Nephron progenitor cell (in vitro differentiated cells): ENCODE measurements at regions not wholly inside any gene's neighbourhood (a gene's known extent, or its start where the extent isn't known, plus 50 kb on each side); places are given as distances from the start of the nearest gene placed in this dataset.
"Not testable (repeated sequence)": the region's sequence is repeated elsewhere in the genome, so short reads cannot be mapped to it uniquely, and the experiment has no call there.

Source experiments
- DNase-seq: peaks from one replicate; pipeline ENCODE4 v3.0.0; 2021
- H3K27ac Mint-ChIP-seq: 2 replicates; pipeline ENCODE4 v1.8.0; 2021; ENCODE audit warnings: mild to moderate bottlenecking, moderate library complexity, mixed read lengths
- H3K27me3 Mint-ChIP-seq: 2 replicates; pipeline ENCODE4 v1.8.0; 2021; ENCODE audit warnings: mild to moderate bottlenecking, low read depth, mixed read lengths; ENCODE audit not compliant: poor library complexity
- H3K36me3 Mint-ChIP-seq: 2 replicates; pipeline ENCODE4 v1.8.0; 2021; ENCODE audit warnings: low read depth, mixed read lengths
- H3K4me1 Mint-ChIP-seq: 2 replicates; pipeline ENCODE4 v1.8.0; 2021; ENCODE audit warnings: mixed read lengths
- H3K4me3 Mint-ChIP-seq: 2 replicates; pipeline ENCODE4 v1.8.0; 2021; ENCODE audit warnings: mild to moderate bottlenecking, moderate library complexity, mixed read lengths
- H3K9me3 Mint-ChIP-seq: 2 replicates; pipeline ENCODE4 v1.8.0; 2021; ENCODE audit warnings: mild to moderate bottlenecking, moderate library complexity, mixed read lengths
- CTCF ChIP-seq: fragments of 200-600 bp; sonication (generic); IDR thresholded peaks from 2 replicates; pipeline ENCODE4 v1.5.0; 2021; ENCODE audit warnings: antibody characterized with exemption

DNA sequence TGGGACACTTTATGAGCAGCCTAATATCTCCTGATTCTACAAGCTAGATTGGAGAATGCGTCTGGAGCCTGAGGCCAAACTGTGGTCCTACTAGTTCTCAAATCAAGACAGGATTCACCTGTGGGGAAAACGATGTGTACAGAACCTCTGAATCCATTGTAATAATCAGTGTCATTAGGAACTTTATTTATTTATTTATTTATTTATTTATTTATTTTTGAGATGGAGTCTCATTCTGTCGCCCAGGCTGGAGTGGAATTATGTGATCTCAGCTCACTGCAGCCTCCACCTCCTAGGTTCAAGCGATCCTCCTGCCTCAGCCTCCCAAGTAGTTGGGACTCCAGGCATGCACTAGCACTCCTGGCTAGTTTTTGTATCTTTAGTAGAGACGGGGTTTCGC is 52.6 kb upstream of the KIF26B start:
- H3K36me3 Mint-ChIP-seq, result peaks cover 29% of the 10 kb centered on the region
- H3K9me3 Mint-ChIP-seq, result peaks cover 18% of the 10 kb centered on the region
- not testable (repeated sequence) for H3K27me3 Mint-ChIP-seq, H3K4me3 Mint-ChIP-seq, H3K4me1 Mint-ChIP-seq, H3K27ac Mint-ChIP-seq, DNase-seq

GRCh38 chr1:245099401-245099800 is 55.4 kb upstream of the KIF26B start:
- Mint-ChIP-seq H3K27ac (no peak overlapping the region), H3K9me3 (peaks cover 8% of the 10 kb centered on the region), H3K4me3 (no peak overlapping the region), H3K36me3 (peaks cover 21% of the 10 kb centered on the region), H3K4me1 (peaks cover 10% of the 10 kb centered on the region), H3K27me3 (no peaks in the 10 kb centered on the region)
- DNase-seq, result no peak
- TF ChIP-seq CTCF, result no peak

DNA sequence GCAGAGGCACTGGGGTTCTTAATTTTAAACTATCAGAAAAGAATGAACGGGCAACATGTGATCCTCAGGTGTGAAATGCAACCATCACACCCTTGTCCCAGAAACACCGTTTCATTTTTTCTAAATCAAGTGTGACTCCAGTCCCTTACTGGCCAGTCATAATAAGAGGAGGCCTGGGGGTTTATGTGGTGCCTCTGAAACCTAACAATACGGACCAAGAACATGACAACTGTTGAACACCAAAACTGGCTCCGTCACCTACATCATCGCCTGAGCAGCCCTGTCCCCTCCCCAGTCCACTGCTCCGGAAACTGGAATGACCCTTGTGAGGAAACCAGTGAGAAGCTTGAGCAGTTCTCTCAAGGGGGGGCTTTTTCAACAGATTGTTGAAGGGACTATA is 55.9 kb upstream of the KIF26B start:
- no peak overlapping the region for H3K4me3 Mint-ChIP-seq
- TF ChIP-seq CTCF, result no peak
- DNase-seq, result no peak
- peaks cover 10% of the 10 kb centered on the region for H3K4me1 Mint-ChIP-seq
- H3K27ac Mint-ChIP-seq, result no peak overlapping the region
- H3K9me3 Mint-ChIP-seq, result peaks cover 5% of the 10 kb centered on the region
- H3K36me3 Mint-ChIP-seq, result peaks cover 19% of the 10 kb centered on the region
- no peaks in the 10 kb centered on the region for H3K27me3 Mint-ChIP-seq

DNA sequence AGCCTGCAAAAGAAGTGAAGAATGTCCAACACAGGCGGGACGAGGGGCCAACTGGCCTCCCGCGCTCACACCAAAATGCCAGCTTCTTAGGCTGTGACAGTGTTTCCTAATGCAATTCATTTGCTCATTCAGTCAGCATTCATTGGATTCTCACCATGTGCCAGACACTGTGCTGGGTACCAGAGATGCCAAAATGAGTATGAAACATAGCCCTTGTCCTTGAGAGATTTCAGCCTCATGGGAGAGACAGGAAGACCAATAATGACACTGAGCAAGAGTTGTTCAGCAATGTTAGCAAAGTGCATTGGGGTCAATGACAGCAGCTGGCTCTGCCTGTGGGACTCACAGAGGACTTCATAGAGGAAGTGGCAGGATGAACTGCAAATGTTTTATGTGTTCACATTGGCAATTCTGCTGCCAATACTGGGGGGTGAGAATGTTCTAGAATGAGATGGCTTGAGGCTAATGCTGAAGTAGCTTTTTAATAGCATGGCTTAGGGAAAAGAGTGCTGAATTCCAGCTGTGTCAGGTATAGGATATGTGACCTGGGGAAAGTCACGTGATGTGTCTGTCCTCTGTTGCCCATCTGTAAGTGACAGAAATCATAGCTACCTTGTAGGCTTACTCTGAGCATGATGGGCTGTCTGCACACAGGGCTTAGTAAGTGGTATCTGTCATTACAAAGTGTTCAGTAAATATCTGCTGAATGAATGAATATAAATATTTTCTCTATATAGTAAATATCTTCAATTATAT is 58.3 kb upstream of the KIF26B start:
- Mint-ChIP-seq H3K4me1 (peaks cover 10% of the 10 kb centered on the region), H3K4me3 (no peak overlapping the region), H3K9me3 (no peaks in the 10 kb centered on the region), H3K27ac (no peak overlapping the region), H3K27me3 (no peaks in the 10 kb centered on the region), H3K36me3 (peaks cover 15% of the 10 kb centered on the region)
- no peak for DNase-seq
- TF ChIP-seq CTCF, result no peak

DNA sequence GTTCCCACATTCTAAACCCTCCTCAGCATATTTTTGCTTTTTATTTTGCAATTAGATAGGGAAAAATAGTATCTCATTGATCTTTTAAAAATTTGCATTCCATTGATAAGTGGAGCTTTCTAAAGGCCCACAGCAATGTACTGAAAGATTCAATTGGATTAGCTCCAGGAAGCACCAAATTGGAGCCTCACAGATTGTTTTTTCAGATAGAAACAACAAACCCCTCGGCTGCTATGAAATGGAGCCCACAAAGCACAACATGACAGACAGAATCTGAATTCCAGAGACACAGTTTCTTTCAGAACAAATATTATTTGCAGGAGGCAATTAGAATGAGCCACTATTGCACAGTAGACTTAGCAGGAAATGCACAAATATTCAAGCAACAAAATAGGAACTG is 58.9 kb upstream of the KIF26B start:
- H3K27ac Mint-ChIP-seq, result no peak overlapping the region
- no peaks in the 10 kb centered on the region for H3K9me3 Mint-ChIP-seq
- peaks cover 11% of the 10 kb centered on the region for H3K36me3 Mint-ChIP-seq
- H3K4me1 Mint-ChIP-seq, result peaks cover 10% of the 10 kb centered on the region
- no peak for TF ChIP-seq CTCF
- H3K4me3 Mint-ChIP-seq, result no peak overlapping the region
- H3K27me3 Mint-ChIP-seq, result no peaks in the 10 kb centered on the region
- DNase-seq, result no peak

- no peak for TF ChIP-seq CTCF
- Mint-ChIP-seq H3K36me3 (peaks cover 11% of the 10 kb centered on the region), H3K9me3 (no peaks in the 10 kb centered on the region), H3K27me3 (no peaks in the 10 kb centered on the region), H3K4me3 (no peak overlapping the region), H3K4me1 (peaks cover 10% of the 10 kb centered on the region), H3K27ac (no peak overlapping the region)
- DNase-seq, result no peak
Observed at GRCh38 chr1:245094954-245095353, 59.8 kb upstream of the KIF26B start.
